Breast epithelium (tissue), 4 donors: ENCODE measurements at regions not wholly inside any gene's neighbourhood (a gene's known extent, or its start where the extent isn't known, plus 50 kb on each side); places are given as distances from the start of the nearest gene placed in this dataset.

Source experiments
- DNase-seq, 2 donors: peaks; one replicate each; pipeline ENCODE4 v3.0.0-alpha.2; 2019; ENCODE audit warnings: low spot score in 2 of 2
- H3K27ac ChIP-seq, 2 donors: fragments of 200-600 bp; sonication (generic) in 1 of 2; one replicate each; pipeline ENCODE4 v1.5.1; 2016 to 2019; ENCODE audit warnings: mild to moderate bottlenecking in 1 of 2
- H3K27me3 ChIP-seq, 2 donors: fragments of 200-600 bp; sonication (generic) in 1 of 2; one replicate each; pipeline versions ENCODE4 v1.5.1 to v1.6.0; 2017 to 2019; ENCODE audit warnings: control low read depth in 1 of 2, mild to moderate bottlenecking in 1 of 2
- H3K36me3 ChIP-seq: fragments of 200-600 bp; one replicate; pipeline ENCODE4 v1.5.1; 2019
- H3K4me1 ChIP-seq, 2 donors: fragments of 200-600 bp; sonication (generic); one replicate each; pipeline ENCODE4 v1.5.1; 2016 to 2019; ENCODE audit warnings: control low read depth in 1 of 2
- H3K4me3 ChIP-seq, 3 donors: fragments of 200-600 bp; sonication (generic); 1 replicate in 2 of 3; 2 replicates in 1 of 3; pipeline ENCODE4 v1.5.1; 2016 to 2019; ENCODE audit warnings: mild to moderate bottlenecking in 3 of 3, moderate library complexity in 2 of 3
- H3K9me3 ChIP-seq, 2 donors: fragments of 200-600 bp; sonication (generic) in 1 of 2; one replicate each; pipeline ENCODE4 v1.5.1; 2016 to 2019; ENCODE audit warnings: control low read depth in 1 of 2
- POLR2A ChIP-seq: fragments of 450-650 bp; IDR thresholded peaks from one replicate; pipeline ENCODE4 v1.6.1; 2016; ENCODE audit warnings: antibody characterized with exemption, mild to moderate bottlenecking, moderate library complexity
- POLR2AphosphoS5 ChIP-seq, 3 donors: sonication (generic); formaldehyde crosslinking; IDR thresholded peaks; one replicate each; pipeline ENCODE4 v1.6.1; 2017; ENCODE audit warnings: antibody characterized with exemption in 3 of 3
- intact Hi-C: fragments of 100-400 bp; cut with DNase I; formaldehyde crosslinking; loops from one replicate; pipeline ENCODE4 v1.15.1; 2023; ENCODE audit warnings: low total_unique reads
- TF ChIP-seq, protein P1 (sequence below), 3 donors: fragments of 450-650 bp; IDR thresholded peaks; one replicate each; pipeline ENCODE4 v1.5.1; 2016 to 2017; ENCODE audit warnings: antibody characterized with exemption in 3 of 3, mild to moderate bottlenecking in 3 of 3, moderate library complexity in 3 of 3

GRCh38 chr5:167649471-167649870 is 642.0 kb upstream of the WWC1 start:
- Histone ChIP-seq H3K27me3 (no peaks in the 10 kb centered on the region), H3K4me1 (no peaks in the 10 kb centered on the region), H3K4me3 (no peak overlapping the region), H3K9me3 (no peaks in the 10 kb centered on the region), H3K27ac (no peak overlapping the region), H3K36me3 (no peaks in the 10 kb centered on the region)
- TF ChIP-seq, protein P1, sequence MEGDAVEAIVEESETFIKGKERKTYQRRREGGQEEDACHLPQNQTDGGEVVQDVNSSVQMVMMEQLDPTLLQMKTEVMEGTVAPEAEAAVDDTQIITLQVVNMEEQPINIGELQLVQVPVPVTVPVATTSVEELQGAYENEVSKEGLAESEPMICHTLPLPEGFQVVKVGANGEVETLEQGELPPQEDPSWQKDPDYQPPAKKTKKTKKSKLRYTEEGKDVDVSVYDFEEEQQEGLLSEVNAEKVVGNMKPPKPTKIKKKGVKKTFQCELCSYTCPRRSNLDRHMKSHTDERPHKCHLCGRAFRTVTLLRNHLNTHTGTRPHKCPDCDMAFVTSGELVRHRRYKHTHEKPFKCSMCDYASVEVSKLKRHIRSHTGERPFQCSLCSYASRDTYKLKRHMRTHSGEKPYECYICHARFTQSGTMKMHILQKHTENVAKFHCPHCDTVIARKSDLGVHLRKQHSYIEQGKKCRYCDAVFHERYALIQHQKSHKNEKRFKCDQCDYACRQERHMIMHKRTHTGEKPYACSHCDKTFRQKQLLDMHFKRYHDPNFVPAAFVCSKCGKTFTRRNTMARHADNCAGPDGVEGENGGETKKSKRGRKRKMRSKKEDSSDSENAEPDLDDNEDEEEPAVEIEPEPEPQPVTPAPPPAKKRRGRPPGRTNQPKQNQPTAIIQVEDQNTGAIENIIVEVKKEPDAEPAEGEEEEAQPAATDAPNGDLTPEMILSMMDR (IDR thresholded peaks at IDR 0.05) = no peak
- TF ChIP-seq POLR2AphosphoS5 (IDR thresholded peaks at IDR 0.05) (no peak), POLR2A (no peak)
- no peak for DNase-seq
- intact Hi-C loops = no loop called here

DNA sequence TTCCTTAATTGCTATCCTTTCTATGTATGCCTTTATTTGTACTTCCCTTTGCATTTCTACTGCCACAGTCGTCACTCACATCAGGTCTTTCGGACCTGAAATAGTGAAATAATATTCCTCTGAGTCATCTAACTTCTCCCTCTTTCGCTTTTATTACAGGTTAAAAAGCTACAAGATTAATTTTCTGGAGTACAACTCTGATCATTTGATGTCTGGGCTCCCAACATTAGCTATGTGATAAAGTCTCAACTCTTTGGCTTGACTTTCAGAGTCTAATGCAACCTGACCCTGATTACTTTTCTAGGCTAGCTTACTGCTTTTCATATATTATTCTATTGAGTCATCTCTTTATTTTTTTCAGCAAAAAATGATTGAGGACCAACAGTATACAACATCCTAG is 638.8 kb upstream of the WWC1 start:
- H3K27me3 ChIP-seq = no peaks in the 10 kb centered on the region
- H3K4me1 ChIP-seq = no peaks in the 10 kb centered on the region
- no peak overlapping the region for H3K4me3 ChIP-seq
- TF ChIP-seq POLR2A (no peak), POLR2AphosphoS5 (IDR thresholded peaks at IDR 0.05) (no peak)
- TF ChIP-seq, protein P1 (IDR thresholded peaks at IDR 0.05) = no peak
- intact Hi-C loops = no loop called here
- H3K36me3 ChIP-seq = no peaks in the 10 kb centered on the region
- no peaks in the 10 kb centered on the region for H3K9me3 ChIP-seq
- DNase-seq = no peak
- no peak overlapping the region for H3K27ac ChIP-seq

GRCh38 chr5:167653645-167654106 is 637.8 kb upstream of the WWC1 start:
- Histone ChIP-seq H3K4me3 (no peak overlapping the region), H3K27me3 (no peaks in the 10 kb centered on the region), H3K9me3 (no peaks in the 10 kb centered on the region), H3K27ac (no peak overlapping the region), H3K4me1 (no peaks in the 10 kb centered on the region), H3K36me3 (no peaks in the 10 kb centered on the region)
- no peak for DNase-seq
- TF ChIP-seq, protein P1 (IDR thresholded peaks at IDR 0.05) = no peak
- no peak for TF ChIP-seq POLR2A
- TF ChIP-seq POLR2AphosphoS5 (IDR thresholded peaks at IDR 0.05) = no peak
- intact Hi-C loops = no loop called here

DNA sequence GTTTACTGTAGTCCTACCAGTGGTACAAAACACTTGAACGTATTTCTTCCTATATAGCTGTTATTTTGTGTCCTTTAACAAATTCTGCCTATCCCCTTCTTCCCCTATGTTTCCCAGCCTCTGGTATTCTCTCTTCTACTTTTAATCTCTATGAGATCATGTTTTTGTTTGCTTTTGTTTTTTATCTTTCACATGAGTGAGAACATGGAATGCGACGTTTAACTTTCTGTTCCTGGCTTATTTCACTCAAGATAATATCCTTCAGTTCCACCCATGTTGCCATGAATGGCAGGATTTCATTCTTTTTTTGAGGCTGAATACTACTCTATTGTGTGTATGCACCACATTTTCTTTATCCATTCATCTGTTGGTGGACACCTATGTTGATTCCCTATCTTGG is 634.4 kb upstream of the WWC1 start:
- H3K36me3 ChIP-seq = no peaks in the 10 kb centered on the region
- H3K4me3 ChIP-seq = no peak overlapping the region
- no peaks in the 10 kb centered on the region for H3K4me1 ChIP-seq
- no peak for TF ChIP-seq POLR2A
- H3K9me3 ChIP-seq = no peaks in the 10 kb centered on the region
- DNase-seq = no peak
- no peaks in the 10 kb centered on the region for H3K27me3 ChIP-seq
- intact Hi-C loops = no loop called here
- H3K27ac ChIP-seq = no peak overlapping the region

DNA sequence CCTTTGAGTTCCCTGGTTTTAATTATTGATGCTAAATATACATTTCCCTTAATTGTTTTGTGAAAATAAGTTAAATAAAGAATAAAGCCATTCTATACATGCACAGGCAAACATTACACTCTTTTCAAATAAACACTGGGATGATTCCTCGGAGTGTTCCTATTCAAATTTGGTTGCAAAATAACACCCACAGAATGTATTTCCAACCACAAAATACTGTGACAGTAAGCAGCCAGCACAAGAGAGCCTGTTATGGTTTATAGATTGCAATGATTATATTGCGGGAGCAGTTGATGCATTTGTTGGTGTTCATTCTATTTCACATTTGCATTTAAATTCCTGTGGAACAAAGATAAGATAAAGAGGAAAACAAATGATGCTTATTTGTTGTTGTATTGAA is 632.6 kb upstream of the WWC1 start:
- no peaks in the 10 kb centered on the region for H3K9me3 ChIP-seq
- H3K4me3 ChIP-seq = no peak overlapping the region
- no peaks in the 10 kb centered on the region for H3K27me3 ChIP-seq
- no peak overlapping the region for H3K27ac ChIP-seq
- intact Hi-C loops = no loop called here
- TF ChIP-seq POLR2A = no peak
- TF ChIP-seq POLR2AphosphoS5 (IDR thresholded peaks at IDR 0.05) = no peak
- TF ChIP-seq, protein P1 (IDR thresholded peaks at IDR 0.05) = no peak
- H3K36me3 ChIP-seq = no peaks in the 10 kb centered on the region
- H3K4me1 ChIP-seq = no peaks in the 10 kb centered on the region
- DNase-seq = no peak

GRCh38 chr5:167661605-167662004 is 629.8 kb upstream of the WWC1 start:
- TF ChIP-seq POLR2AphosphoS5 (IDR thresholded peaks at IDR 0.05) = no peak
- TF ChIP-seq, protein P1 (IDR thresholded peaks at IDR 0.05) = no peak
- TF ChIP-seq POLR2A = no peak
- Histone ChIP-seq H3K27me3 (no peaks in the 10 kb centered on the region), H3K27ac (no peak overlapping the region), H3K4me1 (no peaks in the 10 kb centered on the region), H3K36me3 (no peaks in the 10 kb centered on the region), H3K4me3 (no peak overlapping the region), H3K9me3 (no peaks in the 10 kb centered on the region)
- DNase-seq = no peak
- intact Hi-C loops = no loop called here
